ENCODE measurements at regions not wholly inside any gene's neighbourhood (a gene's known extent, or its start where the extent isn't known, plus 50 kb on each side); places are given as distances from the start of the nearest gene placed in this dataset.

- no peak overlapping the region for H3K4me3 ChIP-seq
- no peak overlapping the region for H3K4me2 ChIP-seq (ENCODE audit: control insufficient read depth, insufficient read depth)
- CTCF ChIA-PET: no interaction called here
- no peak overlapping the region for H2AFZ ChIP-seq (ENCODE audit: control insufficient read depth, low read depth, low read length)
- H3K9ac ChIP-seq (ENCODE audit: control insufficient read depth, insufficient read depth, low read length): no peak overlapping the region
- FAIRE-seq (no peak), DNase-seq (ENCODE audit: low read depth, low spot score) (no peak), ATAC-seq (no peak)
- intact Hi-C loops (cut with micrococcal nuclease; ENCODE audit: unreplicated experiment): no loop called here
- TF ChIP-seq EED (IDR thresholded peaks at IDR 0.05; ENCODE audit: low read depth): no peak
- TF ChIP-seq ZNF622 (IDR thresholded peaks at IDR 0.05): no peak
- TF ChIP-seq RB1 (IDR thresholded peaks at IDR 0.05; ENCODE audit: borderline replicate concordance): no peak
- no peak for TF ChIP-seq ASH2L (IDR thresholded peaks at IDR 0.05; ENCODE audit: borderline replicate concordance, low read depth)
- TF ChIP-seq SREBF2 (IDR thresholded peaks at IDR 0.05; ENCODE audit: low read length): no peak
- no peak for TF ChIP-seq IRF5 (IDR thresholded peaks at IDR 0.05; ENCODE audit: borderline replicate concordance)
- TF ChIP-seq HCFC1 (IDR thresholded peaks at IDR 0.05; ENCODE audit: low read length): no peak
- no peak for TF ChIP-seq NRF1 (conservative IDR thresholded peaks at IDR 0.05; ENCODE audit: low read depth, low read length)
- no peak for TF ChIP-seq E2F4 (IDR thresholded peaks at IDR 0.05; ENCODE audit: low read depth, low read length)
- no peak for TF ChIP-seq USF1 (IDR thresholded peaks at IDR 0.05; ENCODE audit: borderline replicate concordance, extremely low read length, insufficient read depth, low read depth, low read length)
- no peak for TF ChIP-seq HSF1 (IDR thresholded peaks at IDR 0.05; ENCODE audit: low read depth, low read length)
- TF ChIP-seq CBX5 (IDR thresholded peaks at IDR 0.05; ENCODE audit: low read depth): no peak
- TF ChIP-seq NFYA (IDR thresholded peaks at IDR 0.05; ENCODE audit: borderline replicate concordance, low read depth, low read length): no peak
- TF ChIP-seq NFIC (IDR thresholded peaks at IDR 0.05; ENCODE audit: low read depth, low read length): no peak
- no peak for TF ChIP-seq MTA2 (IDR thresholded peaks at IDR 0.05; ENCODE audit: low read depth)
- TF ChIP-seq KLF5 (IDR thresholded peaks at IDR 0.05; ENCODE audit: partially characterized antibody): no peak
- no peak for TF ChIP-seq BMI1 (IDR thresholded peaks at IDR 0.05; ENCODE audit: borderline replicate concordance)
- no peak for TF ChIP-seq NBN (IDR thresholded peaks at IDR 0.05)
- no peak for TF ChIP-seq PAX5 (IDR thresholded peaks at IDR 0.05; ENCODE audit: borderline replicate concordance, low read depth, low read length)
- H3K79me2 ChIP-seq (ENCODE audit: control insufficient read depth, insufficient read depth, low read length): no peaks in the 10 kb centered on the region
- WGBS (ENCODE audit: insufficient coverage, insufficient replicate concordance, low lambda C conversion rate, missing lambda C conversion rate): 26% methylated on average over 6 of the region's 6 CpGs
- H4K20me1 ChIP-seq (ENCODE audit: control insufficient read depth, insufficient read depth): no peaks in the 10 kb centered on the region
- no peaks in the 10 kb centered on the region for H3K9me3 ChIP-seq (replicated peaks; ENCODE audit: control insufficient read depth, insufficient read depth, low read length)
- no peaks in the 10 kb centered on the region for H3K4me1 ChIP-seq (ENCODE audit: control insufficient read depth, insufficient read depth, low read length)
- in situ Hi-C loops (cut with MboI): no loop called here
- POLR2A ChIA-PET: no interaction called here
- H3K27ac ChIP-seq (ENCODE audit: control insufficient read depth, insufficient read depth): no peak overlapping the region
- no peaks in the 10 kb centered on the region for H3K27me3 ChIP-seq (replicated peaks in 1 of 2; ENCODE audit: control insufficient read depth in 2 of 2, insufficient read depth in 2 of 2, low read length in 1 of 2)
- BruUV-seq (replicated peaks): no TSS peak
- RAD21 ChIA-PET (ENCODE audit: unreplicated experiment): no interaction called here
- SMC1A ChIA-PET (ENCODE audit: uncharacterized antibody, unreplicated experiment): interaction anchor here (0.7 to 1.3 kb wide), 3 partner anchors 11 to 207 kb away, joined by 3 to 4 read pairs (median 3); no protein-coding TSS in a partner anchor
- H3K36me3 ChIP-seq (ENCODE audit: control insufficient read depth in 2 of 2, insufficient read depth in 2 of 2, low read length in 1 of 2): no peaks in the 10 kb centered on the region
Observed at GRCh38 chr13:84272877-84273562, 390.7 kb upstream of the SLITRK1 start.
